Chondrocyte (in vitro differentiated cells): ENCODE measurements at regions not wholly inside any gene's neighbourhood (a gene's known extent, or its start where the extent isn't known, plus 50 kb on each side); places are given as distances from the start of the nearest gene placed in this dataset.

ENCODE experiments used
- DNase-seq: peaks from one replicate; pipeline ENCODE4 v3.0.0; 2021; ENCODE audit warnings: mixed read lengths, low spot score
- H3K27ac Mint-ChIP-seq: one replicate; pipeline ENCODE4 v1.8.0; 2021; ENCODE audit warnings: mild to moderate bottlenecking, moderate library complexity, mixed read lengths; ENCODE audit not compliant: unreplicated experiment
- H3K27me3 Mint-ChIP-seq: 2 replicates; pipeline ENCODE4 v1.8.0; 2021; ENCODE audit warnings: low read depth, mixed read lengths
- H3K36me3 Mint-ChIP-seq: 2 replicates; pipeline ENCODE4 v1.8.0; 2021; ENCODE audit warnings: low read depth, mixed read lengths
- H3K4me1 Mint-ChIP-seq: 2 replicates; pipeline ENCODE4 v1.8.0; 2021; ENCODE audit warnings: low read depth, mild to moderate bottlenecking, mixed read lengths
- H3K4me3 Mint-ChIP-seq: one replicate; pipeline ENCODE4 v1.8.0; 2021; ENCODE audit warnings: mild to moderate bottlenecking, moderate library complexity, mixed read lengths; ENCODE audit not compliant: unreplicated experiment
- H3K9me3 Mint-ChIP-seq: 2 replicates; pipeline ENCODE4 v1.8.0; 2021; ENCODE audit warnings: low read depth, mixed read lengths
- CTCF ChIP-seq: fragments of 200-600 bp; sonication (generic); IDR thresholded peaks from 2 replicates; pipeline ENCODE4 v1.5.0; 2021; ENCODE audit warnings: antibody characterized with exemption, mild to moderate bottlenecking, moderate library complexity

GRCh38 chr4:165793236-165793635 lies 79.8 kb upstream of the TLL1 start:
- H3K36me3 Mint-ChIP-seq = no peaks in the 10 kb centered on the region
- no peak for TF ChIP-seq CTCF
- peaks cover 13% of the 10 kb centered on the region for H3K4me1 Mint-ChIP-seq
- peaks cover 8% of the 10 kb centered on the region for H3K27me3 Mint-ChIP-seq
- H3K27ac Mint-ChIP-seq = no peak overlapping the region
- DNase-seq = no peak
- H3K4me3 Mint-ChIP-seq = no peak overlapping the region
- H3K9me3 Mint-ChIP-seq = no peaks in the 10 kb centered on the region

GRCh38 chr4:165794834-165795233 lies 78.2 kb upstream of the TLL1 start:
- DNase-seq = no peak
- Mint-ChIP-seq H3K9me3 (no peaks in the 10 kb centered on the region), H3K4me3 (no peak overlapping the region), H3K36me3 (no peaks in the 10 kb centered on the region), H3K27me3 (peaks cover 8% of the 10 kb centered on the region), H3K27ac (no peak overlapping the region), H3K4me1 (no peaks in the 10 kb centered on the region)
- TF ChIP-seq CTCF = no peak

- no peaks in the 10 kb centered on the region for H3K4me1 Mint-ChIP-seq
- H3K9me3 Mint-ChIP-seq = no peaks in the 10 kb centered on the region
- no peak for TF ChIP-seq CTCF
- H3K4me3 Mint-ChIP-seq = no peak overlapping the region
- peaks cover 8% of the 10 kb centered on the region for H3K27me3 Mint-ChIP-seq
- DNase-seq = peak; percentile 82
- no peaks in the 10 kb centered on the region for H3K36me3 Mint-ChIP-seq
- no peak overlapping the region for H3K27ac Mint-ChIP-seq
These were observed 73.6 kb upstream of the TLL1 start for GRCh38 chr4:165799384-165799815.

GRCh38 chr4:165802452-165802851 lies 70.6 kb upstream of the TLL1 start:
- H3K9me3 Mint-ChIP-seq = no peaks in the 10 kb centered on the region
- DNase-seq = no peak

GRCh38 chr4:165803005-165803404 lies 70.0 kb upstream of the TLL1 start:
- H3K4me3 Mint-ChIP-seq = no peak overlapping the region
- no peak overlapping the region for H3K27ac Mint-ChIP-seq
- H3K27me3 Mint-ChIP-seq = peaks cover 6% of the 10 kb centered on the region
- TF ChIP-seq CTCF = no peak
- H3K9me3 Mint-ChIP-seq = no peaks in the 10 kb centered on the region
- H3K36me3 Mint-ChIP-seq = no peaks in the 10 kb centered on the region
- no peaks in the 10 kb centered on the region for H3K4me1 Mint-ChIP-seq
- no peak for DNase-seq

More at GRCh38 chr4:165802452-165802851, 70.6 kb upstream of the TLL1 start:
- Mint-ChIP-seq H3K27ac (no peak overlapping the region), H3K4me3 (no peak overlapping the region), H3K4me1 (no peaks in the 10 kb centered on the region), H3K27me3 (peaks cover 10% of the 10 kb centered on the region), H3K36me3 (no peaks in the 10 kb centered on the region)
- no peak for TF ChIP-seq CTCF
